ENCODE measurements at regions not wholly inside any gene's neighbourhood (a gene's known extent, or its start where the extent isn't known, plus 50 kb on each side); places are given as distances from the start of the nearest gene placed in this dataset.
A peak's percentile ranks its signal among the peaks of the same experiment; 100 is the strongest.

DNA sequence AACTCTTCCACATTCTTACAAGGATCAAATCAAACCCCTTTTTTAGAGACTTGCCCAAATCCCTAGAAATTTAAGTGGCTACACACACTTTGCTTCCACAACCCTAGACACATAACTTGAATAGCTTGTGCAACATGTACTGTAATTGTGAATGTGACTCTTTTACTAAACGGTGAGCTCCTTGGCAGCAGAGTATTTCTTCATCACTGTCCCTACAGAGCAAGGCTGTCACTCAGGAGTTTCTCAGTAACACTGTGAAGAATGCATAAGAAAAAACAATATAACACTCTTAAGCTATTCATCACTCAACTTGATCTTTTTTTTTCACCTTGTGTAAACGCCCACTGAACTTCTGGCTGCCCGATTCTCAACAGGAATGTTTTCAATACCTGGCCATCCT is 53.8 kb upstream of the ADAMTS18 start:
- in situ Hi-C loops (cut with HindIII; ENCODE audit: low sequenced_read_pairs): no loop called here
- TF ChIP-seq, protein P1, sequence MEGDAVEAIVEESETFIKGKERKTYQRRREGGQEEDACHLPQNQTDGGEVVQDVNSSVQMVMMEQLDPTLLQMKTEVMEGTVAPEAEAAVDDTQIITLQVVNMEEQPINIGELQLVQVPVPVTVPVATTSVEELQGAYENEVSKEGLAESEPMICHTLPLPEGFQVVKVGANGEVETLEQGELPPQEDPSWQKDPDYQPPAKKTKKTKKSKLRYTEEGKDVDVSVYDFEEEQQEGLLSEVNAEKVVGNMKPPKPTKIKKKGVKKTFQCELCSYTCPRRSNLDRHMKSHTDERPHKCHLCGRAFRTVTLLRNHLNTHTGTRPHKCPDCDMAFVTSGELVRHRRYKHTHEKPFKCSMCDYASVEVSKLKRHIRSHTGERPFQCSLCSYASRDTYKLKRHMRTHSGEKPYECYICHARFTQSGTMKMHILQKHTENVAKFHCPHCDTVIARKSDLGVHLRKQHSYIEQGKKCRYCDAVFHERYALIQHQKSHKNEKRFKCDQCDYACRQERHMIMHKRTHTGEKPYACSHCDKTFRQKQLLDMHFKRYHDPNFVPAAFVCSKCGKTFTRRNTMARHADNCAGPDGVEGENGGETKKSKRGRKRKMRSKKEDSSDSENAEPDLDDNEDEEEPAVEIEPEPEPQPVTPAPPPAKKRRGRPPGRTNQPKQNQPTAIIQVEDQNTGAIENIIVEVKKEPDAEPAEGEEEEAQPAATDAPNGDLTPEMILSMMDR (IDR thresholded peaks at IDR 0.05; ENCODE audit: low read depth, low read length, missing control alignments): no peak
- DNase-seq (ENCODE audit: low read depth): no peak
- no peak overlapping the region for H3K4me3 ChIP-seq (ENCODE audit: low read depth, low read length)

DNA sequence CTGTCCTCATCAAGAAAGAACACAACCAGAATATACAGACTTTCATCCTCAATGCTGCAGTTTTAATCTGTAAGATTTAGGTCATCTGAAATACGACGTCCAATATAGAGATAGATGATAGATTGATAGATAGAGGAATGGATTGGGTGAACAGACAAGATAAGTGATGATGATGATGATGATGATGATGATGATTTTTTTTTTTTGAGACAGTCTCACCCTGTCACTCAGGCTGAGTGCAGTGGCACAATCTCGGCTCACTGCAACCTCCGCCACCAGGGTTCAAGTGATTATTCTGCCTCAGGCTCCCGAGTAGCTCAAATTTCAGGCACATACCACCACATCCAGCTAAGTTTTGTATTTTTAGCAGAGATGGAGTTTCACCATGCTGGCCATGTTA is 56.3 kb upstream of the ADAMTS18 start:
- in situ Hi-C loops (cut with HindIII; ENCODE audit: low sequenced_read_pairs): no loop called here
- no peak for DNase-seq (ENCODE audit: low read depth)
- H3K4me3 ChIP-seq (ENCODE audit: low read depth, low read length): no peak overlapping the region
- TF ChIP-seq, protein P1 (IDR thresholded peaks at IDR 0.05; ENCODE audit: low read depth, low read length, missing control alignments): no peak

DNA sequence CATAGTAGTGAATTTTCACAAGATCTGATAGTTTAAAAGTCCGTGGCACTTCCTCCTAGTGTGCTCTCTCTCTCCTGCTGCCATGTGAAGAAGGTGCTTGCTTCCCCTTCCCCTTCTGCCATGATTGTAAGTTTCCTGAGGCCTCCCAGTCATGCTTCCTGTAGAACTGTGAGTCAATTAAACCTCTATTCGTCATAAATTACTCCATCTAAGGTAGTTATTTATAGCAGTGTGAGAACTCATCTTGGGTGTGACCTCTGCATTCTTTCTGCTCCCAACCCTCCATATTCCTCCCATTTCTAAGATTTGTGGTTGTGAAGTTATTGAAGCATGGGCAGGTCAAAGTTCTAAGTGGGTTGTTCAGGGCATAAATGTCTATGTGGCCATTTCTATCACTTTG is 62.1 kb upstream of the ADAMTS18 start:
- TF ChIP-seq, protein P1 (IDR thresholded peaks at IDR 0.05; ENCODE audit: low read depth, low read length, missing control alignments): no peak
- H3K4me3 ChIP-seq (ENCODE audit: low read depth, low read length): no peak overlapping the region
- no peak for DNase-seq (ENCODE audit: low read depth)
- in situ Hi-C loops (cut with HindIII; ENCODE audit: low sequenced_read_pairs): no loop called here

DNA sequence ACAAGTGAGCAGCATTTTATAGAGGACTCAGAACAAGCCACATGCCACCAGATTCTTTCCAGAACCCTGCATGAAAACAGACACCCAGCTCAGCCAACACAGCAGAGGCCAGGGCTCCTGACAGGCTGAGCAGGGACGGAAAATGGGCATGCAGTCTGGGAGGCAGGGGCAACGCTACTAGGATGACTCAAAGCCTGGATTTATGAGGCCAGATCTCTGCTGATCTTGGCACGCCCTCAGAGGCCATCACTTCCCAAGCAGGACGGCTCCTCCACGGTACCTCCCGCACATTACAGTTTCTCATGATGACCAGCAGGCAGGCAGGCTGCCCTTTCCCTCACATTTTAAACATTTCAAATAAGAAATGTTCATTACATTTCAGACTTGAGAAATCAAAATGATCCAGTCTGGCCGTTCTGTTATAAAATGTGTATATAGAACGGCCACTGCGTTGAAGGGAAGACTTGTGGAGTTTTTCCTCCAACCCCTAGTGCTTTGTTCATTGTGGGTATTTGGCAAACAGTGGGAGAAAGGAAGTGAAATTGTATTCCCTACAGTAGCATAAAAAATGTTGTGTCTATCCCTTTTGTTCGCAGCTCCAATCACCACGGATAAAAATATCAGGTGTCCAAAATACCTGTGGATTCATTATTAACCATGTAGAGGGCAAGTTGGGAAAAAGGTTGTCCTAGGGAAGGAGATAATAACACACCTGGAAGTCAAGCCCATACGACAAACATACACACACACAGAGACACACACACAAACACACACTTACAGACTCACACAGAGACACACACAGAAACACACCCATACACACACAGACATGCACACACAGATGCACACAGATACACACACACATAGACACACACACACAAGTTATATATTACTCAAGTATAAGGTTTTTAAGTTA is 64.8 kb upstream of the ADAMTS18 start:
- peak; percentile 55 for DNase-seq (ENCODE audit: low read depth)
- no peak overlapping the region for H3K4me3 ChIP-seq (ENCODE audit: low read depth, low read length)
- TF ChIP-seq, protein P1 (IDR thresholded peaks at IDR 0.05; ENCODE audit: low read depth, low read length, missing control alignments): no peak
- in situ Hi-C loops (cut with HindIII; ENCODE audit: low sequenced_read_pairs): no loop called here

DNA sequence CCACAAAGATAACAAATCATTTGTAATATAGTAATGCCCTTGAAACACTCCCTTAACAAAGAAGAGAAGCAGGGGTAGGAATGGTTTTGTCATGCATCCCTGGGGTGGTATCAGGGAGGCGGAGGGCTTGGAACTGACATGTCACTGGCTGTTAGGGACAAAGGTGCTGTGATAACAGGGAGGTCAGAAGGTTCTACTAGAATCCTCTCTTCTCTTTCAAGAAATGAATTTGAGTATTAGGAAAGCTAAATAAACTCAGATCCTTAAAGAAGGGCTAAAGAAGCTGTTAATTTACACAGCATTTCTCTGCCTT is 65.4 kb upstream of the ADAMTS18 start:
- in situ Hi-C loops (cut with HindIII; ENCODE audit: low sequenced_read_pairs): no loop called here

DNA sequence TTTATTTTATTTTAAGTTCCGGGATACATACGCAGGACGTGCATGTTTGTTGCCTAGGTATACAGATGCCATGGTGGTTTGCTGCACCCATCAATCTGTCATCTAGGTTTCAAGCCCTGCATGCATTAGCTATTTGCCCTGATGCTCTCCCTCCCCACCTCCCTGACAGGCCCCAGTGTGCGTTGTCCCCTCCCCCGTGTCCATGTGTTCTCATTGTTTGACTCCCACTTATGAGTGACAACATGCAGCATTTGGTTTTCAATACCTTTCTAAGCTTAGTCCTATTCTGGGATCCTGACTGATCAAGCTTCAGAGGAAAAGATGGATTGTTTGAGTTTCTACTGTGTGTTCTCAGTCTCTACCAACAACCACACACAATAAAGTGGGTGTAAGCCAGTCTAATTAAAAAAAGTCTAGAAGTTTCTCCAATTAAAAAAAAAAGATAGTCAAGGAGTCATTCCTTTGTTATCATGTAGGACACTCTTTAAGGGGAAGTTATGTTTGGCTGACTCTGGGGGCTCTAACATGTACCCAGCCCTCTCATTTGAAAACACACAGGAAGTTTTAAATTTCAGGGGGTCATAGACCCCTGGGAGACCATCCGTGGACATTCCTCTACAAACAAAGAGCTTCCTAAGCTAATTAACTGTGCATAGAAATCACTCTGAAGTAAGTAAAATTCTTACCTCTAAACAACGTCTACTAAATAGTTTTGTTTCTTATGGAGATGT is 66.3 kb upstream of the ADAMTS18 start:
- H3K4me3 ChIP-seq (ENCODE audit: low read depth, low read length): no peak overlapping the region
- DNase-seq (ENCODE audit: low read depth): no peak
- TF ChIP-seq, protein P1 (IDR thresholded peaks at IDR 0.05; ENCODE audit: low read depth, low read length, missing control alignments): no peak
- in situ Hi-C loops (cut with HindIII; ENCODE audit: low sequenced_read_pairs): no loop called here

More for the DNA sequence above, 65.4 kb upstream of the ADAMTS18 start:
- DNase-seq (ENCODE audit: low read depth): no peak
- no peak overlapping the region for H3K4me3 ChIP-seq (ENCODE audit: low read depth, low read length)
- TF ChIP-seq, protein P1 (IDR thresholded peaks at IDR 0.05; ENCODE audit: low read depth, low read length, missing control alignments): no peak

Measured in astrocyte of the cerebellum (primary cell).